GM18951 (cell line): ENCODE measurements at regions not wholly inside any gene's neighbourhood (a gene's known extent, or its start where the extent isn't known, plus 50 kb on each side); places are given as distances from the start of the nearest gene placed in this dataset.

Source experiments
- POLR2A ChIP-seq: IDR thresholded peaks from 4 replicates; pipeline ENCODE4 v1.6.1; 2011; ENCODE audit warnings: mild to moderate bottlenecking; ENCODE audit not compliant: insufficient read length, insufficient read depth; ENCODE audit errors: extremely low read depth
- in situ Hi-C: fragments of 300-500 bp; cut with MboI; formaldehyde crosslinking; loops from one replicate; pipeline ENCODE4 v1.12.0; 2022; ENCODE audit warnings: low sequenced_read_pairs, mixed read lengths, inconsistent platforms; ENCODE audit not compliant: unreplicated experiment

DNA sequence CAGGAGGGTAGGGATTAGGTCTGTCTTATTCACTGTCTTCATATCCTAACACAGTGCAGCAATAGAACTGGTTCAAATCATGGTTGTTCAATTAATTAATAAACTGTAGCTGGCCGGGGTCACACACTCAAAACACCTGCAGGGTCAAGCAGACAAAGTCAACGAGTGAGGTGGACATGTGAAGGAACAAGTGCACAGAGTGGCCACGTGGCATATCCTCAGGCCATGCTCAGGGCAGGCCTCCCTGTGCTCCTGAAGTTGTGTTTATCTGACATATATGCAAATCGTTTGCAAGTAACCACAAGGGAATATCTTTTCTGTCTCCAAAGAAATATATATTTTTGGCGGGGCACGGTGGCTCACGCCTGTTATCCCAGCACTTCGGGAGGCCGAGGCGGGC is 98.5 kb upstream of the ZMIZ1 start:
- TF ChIP-seq POLR2A: no peak
- in situ Hi-C loops: loop anchor here (25.0 kb wide), 1 partner anchor 217 kb away; no protein-coding TSS in a partner anchor

DNA sequence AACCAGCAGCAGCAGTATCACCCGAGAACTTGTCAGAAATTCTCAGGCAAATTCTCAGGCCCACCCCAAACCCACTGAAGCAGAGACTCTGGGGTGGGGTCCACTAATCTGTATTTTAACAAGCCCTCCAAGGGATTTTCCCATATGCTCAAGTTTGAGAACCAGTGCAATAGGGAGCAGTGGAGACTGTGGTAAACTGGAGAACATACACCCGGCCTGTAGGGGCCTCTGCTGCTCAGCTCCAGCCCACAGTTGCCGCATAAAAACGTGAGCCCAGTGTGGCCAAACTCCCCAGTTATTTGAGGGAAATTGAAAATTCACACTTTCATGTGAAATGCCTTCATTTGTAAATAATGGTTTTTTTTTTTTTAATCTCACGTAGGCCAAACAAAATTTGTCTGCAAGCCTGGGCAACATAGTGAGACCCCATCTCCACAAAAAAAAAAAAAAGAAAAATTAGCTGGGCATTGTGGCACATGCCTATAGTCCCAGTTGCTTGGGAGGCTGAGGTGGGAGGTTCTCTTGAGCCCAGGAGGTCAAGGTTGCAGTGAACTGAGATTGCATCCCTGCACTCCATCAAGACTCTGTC is 97.6 kb upstream of the ZMIZ1 start:
- TF ChIP-seq POLR2A: no peak
- in situ Hi-C loops: loop anchor here (25.0 kb wide), 1 partner anchor 216 kb away; no protein-coding TSS in a partner anchor

DNA sequence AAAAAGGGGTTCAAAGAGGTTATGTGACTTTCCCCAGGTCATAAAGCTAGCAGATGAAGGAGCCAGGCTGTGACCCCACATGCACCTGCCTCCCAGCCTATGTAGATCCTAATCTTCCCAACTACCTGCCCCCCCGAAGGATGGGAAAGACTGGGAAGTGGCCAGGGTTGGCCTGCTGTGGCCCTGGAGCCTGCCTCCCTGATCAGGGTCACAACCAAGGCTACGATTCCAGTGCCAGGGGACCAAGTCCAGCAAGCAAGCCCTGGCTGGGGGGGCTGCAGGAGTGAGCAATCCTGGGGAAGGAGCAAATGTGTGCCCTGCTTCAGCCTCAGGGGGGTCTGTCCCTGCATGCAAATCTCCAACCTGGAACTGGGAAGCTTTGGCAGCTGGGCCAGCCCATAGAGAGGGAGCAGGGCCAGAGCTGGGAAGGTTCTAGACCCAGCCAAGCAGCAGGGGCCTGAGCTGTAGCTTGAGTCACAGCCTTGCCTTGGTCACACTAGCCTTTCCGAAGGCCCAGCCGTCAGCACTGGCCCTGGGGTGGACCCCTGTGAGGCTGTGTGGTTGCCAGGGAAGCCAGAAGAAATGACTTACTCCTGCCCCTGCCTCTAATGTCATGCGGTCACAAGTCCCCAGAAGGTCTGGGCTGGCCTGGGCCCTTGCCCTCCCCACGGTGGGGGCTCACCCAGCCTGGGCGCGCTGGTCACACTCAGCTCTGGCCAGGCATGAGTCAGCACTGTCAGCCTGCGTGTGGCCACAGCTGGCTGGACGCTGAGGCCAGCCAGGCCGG is 96.4 kb upstream of the ZMIZ1 start:
- no peak for TF ChIP-seq POLR2A
- in situ Hi-C loops: loop anchor here (25.0 kb wide), 1 partner anchor 215 kb away; no protein-coding TSS in a partner anchor

DNA sequence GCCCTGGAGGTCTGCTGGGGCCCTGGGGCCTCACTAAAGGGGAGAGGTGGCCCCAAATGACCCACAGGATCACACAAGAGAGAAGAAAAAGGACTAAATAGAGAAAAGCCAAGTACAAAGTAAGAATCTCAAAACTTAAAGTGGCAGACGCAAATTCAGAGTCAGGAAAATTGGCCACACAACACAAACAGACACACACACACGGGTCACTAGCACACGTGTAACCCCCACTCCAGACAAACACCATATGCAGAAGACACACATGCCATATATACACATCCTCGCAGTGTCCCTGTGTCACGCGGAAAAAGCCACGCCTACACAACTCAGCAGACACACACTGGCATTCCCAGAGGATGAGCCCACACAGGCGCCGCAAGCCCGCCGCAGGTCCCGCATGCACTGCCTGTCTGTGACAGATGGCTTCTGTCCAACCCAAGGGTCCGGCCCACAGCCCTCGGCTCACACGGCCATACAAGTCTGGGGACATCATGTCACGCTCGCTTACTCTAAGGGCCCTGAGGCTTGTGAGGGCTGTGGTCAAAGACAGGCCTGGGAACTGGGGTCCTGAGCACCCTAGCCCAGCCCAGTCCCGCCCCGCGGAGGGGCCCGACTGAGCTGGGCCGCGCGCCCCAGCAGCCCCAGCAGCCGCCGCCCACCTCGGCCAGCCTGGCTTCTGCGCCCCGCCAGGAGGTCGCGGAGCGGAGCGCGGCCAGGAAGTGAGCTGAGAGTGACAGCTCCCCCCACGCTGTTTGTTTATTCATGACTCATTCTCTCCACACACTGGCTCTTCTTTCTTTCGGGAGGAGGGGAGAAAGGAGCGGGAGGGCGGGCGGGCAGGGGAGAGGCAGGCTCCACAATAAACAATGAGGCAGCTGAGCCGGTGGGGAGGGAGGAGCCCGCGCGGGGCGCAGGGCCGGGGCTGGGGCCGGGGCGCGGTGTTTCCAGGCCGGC is 95.5 kb upstream of the ZMIZ1 start:
- in situ Hi-C loops: loop anchor here (25.0 kb wide), 1 partner anchor 214 kb away; no protein-coding TSS in a partner anchor
- no peak for TF ChIP-seq POLR2A

DNA sequence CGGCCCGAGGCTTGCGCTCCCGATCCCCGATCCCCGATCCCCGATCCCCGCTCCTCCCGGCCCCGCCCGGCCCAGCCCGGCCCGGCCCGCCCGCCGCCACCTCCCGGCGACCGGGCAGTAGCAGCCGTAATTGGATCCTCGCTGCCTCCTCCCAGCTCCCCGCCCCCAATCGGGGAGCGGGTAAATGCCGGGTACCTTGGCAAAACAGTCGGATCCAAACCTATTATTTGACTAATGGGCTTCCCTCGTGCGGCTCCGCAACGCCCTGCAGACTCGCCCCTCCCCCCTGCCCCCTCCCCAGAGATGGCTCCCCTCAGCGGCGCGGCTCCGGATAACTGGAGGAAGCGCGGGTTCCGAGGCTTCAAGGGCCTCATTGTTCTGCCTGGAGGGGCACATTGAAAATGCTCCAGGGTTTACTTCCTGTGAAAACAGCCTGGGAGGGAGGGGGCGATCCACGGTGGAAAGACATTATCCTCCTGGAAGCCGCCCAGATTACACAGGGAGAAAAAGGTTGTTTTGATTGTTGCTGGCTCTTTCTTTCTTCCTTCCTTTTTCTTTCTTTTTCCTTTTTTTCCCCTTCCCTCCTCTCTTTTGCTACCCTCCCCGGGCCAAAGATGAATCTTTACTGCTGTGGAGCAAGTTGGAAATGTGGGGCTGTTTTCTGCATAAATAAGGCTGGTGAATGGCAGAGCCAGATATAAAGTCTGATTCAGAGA is 94.7 kb upstream of the ZMIZ1 start:
- in situ Hi-C loops: loop anchor here (25.0 kb wide), 1 partner anchor 213 kb away; no protein-coding TSS in a partner anchor
- TF ChIP-seq POLR2A: no peak

DNA sequence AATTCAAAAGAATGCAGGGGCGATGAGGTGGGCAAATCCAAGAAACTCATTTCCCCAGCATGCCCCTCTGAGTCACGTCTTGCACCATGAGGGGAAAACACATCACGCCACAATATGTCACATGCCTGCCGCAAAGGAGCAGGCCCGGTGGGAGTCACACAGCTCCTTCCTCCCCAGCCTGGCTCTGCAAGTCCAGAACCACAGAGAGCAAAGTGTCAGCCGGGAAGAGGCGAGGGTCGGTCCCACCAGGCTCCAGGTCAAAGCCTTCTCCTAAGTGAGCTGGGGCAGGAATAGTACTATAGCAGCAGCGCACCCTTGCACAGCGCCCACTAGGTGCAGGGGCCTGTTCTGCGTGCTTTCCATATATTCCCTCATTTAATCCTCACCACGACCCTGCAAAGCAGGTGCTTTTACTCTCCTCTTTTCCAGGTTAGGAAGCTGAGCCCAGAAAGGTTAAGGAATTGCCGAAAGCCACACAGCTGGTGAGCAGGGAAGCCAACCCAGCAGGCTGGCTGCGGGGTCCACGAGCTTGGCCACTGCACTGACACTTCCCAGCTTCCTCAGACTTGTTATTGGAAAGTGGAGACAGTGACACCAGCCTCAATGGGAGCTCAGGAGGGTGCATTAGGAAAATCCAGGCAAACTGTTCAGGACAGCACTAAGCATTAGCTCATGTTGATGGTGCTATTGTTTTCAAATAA is 94.0 kb upstream of the ZMIZ1 start:
- no peak for TF ChIP-seq POLR2A
- in situ Hi-C loops: loop anchor here (25.0 kb wide), 1 partner anchor 213 kb away; no protein-coding TSS in a partner anchor

DNA sequence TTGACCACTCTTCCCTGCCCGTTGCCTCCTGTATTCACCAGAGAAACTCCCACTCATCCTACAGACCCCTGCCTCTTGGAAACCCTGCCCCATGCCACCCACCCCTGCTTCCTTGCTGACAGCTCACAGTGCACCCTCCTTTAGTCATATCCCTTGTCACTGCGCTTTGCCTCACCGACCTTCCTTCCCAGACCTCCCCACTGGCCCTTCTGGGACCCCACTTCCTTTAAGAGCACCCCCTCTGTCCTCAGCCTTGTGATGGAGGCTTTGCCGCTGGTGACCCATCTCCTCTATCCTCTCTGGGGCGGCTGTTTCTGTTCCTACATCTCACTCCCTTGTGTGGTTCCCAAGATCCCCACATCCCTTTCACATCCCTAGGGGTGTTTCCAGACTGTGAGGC is 92.8 kb upstream of the ZMIZ1 start:
- in situ Hi-C loops: no loop called here

DNA sequence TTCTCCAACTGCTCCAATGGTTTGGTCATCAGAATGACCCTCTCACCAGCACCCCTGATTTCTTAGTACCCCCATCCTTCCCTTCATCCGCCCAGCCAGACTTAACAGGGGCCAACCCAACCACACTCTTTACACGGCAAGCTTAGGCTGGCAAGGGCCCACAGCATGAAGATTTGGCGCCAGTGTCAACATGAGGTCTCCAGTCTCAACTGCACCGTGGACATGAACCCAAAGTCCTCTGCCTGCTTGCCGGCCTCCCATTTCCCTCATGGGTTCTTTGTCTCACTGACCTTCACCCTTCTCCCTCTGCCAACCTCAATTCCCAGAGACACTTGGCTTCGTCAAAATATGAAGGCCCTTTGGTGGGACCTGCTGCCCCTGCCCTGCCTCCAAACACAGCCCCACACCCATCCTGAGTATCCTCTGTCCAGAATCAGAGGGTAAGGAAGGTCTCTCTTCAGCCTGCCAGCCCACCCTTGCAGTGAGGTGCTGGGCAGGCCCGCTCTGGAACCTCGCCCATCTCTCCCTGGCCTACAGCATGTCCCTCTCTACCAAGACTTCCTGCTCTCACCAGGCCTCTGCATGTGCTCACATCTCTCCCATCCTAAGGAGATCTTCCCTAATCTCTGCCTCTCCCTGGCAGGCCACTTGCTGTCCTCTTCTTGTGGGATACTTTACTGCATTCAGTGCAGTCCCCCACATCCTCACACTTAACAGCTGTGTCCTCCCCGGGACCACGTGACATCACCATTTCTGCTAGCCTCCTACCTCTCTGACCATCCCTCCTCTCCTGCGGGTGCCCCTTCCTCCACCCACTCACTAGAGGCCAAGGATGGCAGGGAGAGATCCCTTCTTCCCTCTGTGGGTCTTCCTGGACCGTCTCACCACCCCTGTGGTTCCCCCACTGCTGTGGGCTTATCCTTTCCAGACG is 91.7 kb upstream of the ZMIZ1 start:
- TF ChIP-seq POLR2A: no peak
- in situ Hi-C loops: no loop called here

More for the DNA sequence above, 92.8 kb upstream of the ZMIZ1 start:
- no peak for TF ChIP-seq POLR2A

DNA sequence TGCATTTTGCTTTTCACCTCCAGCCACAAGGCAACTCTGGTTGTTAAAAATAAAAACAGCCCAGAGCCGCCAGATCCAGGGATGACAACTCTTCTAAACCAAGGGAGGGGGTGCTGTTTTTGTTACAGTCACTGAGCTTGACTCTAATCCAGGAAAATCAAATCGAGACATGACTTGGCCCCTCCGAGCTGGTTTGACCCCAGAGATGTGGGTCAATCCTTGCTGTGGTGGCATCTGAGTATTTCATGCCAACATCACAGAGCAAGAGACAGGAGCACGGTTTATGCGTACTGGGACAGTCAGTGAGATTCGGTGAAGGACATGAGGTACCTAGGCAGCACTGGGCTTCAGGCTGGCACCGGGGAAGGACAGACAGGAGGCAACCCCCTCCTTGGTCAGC is 88.8 kb upstream of the ZMIZ1 start:
- in situ Hi-C loops: no loop called here
- no peak for TF ChIP-seq POLR2A

DNA sequence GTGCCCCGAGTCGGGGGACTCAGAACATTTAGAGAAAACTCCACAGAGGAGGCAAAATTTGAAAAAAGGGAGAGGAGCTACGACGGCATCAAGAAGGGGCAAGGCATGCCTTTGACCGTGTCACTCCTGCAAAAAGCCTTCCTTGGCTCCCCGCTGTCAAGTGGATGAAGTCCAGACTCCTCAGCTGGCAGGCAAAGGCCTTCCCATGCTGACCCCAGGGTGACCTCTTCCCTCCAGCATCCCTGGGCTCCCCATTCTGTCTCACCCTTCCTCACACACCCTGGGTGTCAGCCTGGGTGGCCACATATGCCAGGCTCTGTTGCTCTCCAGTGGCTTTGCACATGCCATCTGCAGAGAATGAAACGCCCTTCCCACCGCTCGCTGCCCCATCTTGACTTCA is 88.4 kb upstream of the ZMIZ1 start:
- in situ Hi-C loops: no loop called here
- no peak for TF ChIP-seq POLR2A

DNA sequence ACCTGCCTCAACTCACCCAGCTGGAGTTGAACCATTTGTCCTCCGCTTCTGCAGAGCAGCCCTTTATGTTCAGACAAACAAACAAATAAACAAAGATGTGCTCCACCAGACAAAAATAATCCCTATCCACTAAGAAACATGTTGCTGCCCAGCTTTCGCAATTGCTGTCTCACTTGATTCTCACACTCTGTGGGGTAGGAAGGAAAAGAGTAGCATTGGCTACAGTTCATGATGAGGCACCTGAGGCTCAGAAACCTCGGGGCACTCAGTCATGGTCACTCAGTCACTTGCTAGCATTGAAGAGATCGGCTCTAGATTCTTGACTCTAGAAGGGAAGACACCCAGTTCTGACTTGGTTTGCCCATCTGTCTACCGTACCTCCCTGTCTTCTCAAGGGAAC is 88.0 kb upstream of the ZMIZ1 start:
- TF ChIP-seq POLR2A: no peak
- in situ Hi-C loops: no loop called here
